ENCODE measurements at regions not wholly inside any gene's neighbourhood (a gene's known extent, or its start where the extent isn't known, plus 50 kb on each side); places are given as distances from the start of the nearest gene placed in this dataset.

DNA sequence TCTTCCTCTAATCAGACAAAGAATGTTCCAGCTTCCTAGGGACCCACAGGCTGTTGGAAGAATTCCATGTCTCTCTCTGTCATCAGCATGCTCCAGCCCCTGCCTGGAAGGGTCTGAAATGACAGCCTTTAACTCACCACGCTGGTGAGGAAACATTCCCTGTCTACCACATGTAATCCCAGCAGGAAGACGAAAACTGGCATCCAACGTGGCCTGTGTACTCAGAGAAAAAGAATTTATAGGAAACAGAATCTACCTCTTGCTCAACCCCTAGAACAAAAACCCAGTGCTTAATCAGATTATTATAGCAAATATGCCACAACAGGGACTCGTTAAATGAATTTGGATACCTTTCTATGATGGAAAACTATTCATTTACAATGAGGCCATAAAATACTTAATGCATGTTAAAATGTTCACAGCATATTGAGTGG lies 147.3 kb upstream of the FOXF1 start:
- TF ChIP-seq NR2C2 (IDR thresholded peaks at IDR 0.05; ENCODE audit: borderline replicate concordance, control insufficient read depth, insufficient read length, low read depth) (no peak), CREB1 (IDR thresholded peaks at IDR 0.05; ENCODE audit: low read depth) (no peak), BRCA1 (IDR thresholded peaks at IDR 0.05; ENCODE audit: low read depth, low read length) (no peak), POLR2AphosphoS2 (IDR thresholded peaks at IDR 0.05; ENCODE audit: low read depth, low read length) (no peak)
- TF ChIP-seq, protein P1, sequence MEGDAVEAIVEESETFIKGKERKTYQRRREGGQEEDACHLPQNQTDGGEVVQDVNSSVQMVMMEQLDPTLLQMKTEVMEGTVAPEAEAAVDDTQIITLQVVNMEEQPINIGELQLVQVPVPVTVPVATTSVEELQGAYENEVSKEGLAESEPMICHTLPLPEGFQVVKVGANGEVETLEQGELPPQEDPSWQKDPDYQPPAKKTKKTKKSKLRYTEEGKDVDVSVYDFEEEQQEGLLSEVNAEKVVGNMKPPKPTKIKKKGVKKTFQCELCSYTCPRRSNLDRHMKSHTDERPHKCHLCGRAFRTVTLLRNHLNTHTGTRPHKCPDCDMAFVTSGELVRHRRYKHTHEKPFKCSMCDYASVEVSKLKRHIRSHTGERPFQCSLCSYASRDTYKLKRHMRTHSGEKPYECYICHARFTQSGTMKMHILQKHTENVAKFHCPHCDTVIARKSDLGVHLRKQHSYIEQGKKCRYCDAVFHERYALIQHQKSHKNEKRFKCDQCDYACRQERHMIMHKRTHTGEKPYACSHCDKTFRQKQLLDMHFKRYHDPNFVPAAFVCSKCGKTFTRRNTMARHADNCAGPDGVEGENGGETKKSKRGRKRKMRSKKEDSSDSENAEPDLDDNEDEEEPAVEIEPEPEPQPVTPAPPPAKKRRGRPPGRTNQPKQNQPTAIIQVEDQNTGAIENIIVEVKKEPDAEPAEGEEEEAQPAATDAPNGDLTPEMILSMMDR (IDR thresholded peaks at IDR 0.05 in 2 of 3, conservative IDR thresholded peaks at IDR 0.05 in 1 of 3; ENCODE audit: control insufficient read depth in 2 of 3, extremely low read depth in 1 of 3, insufficient read depth in 1 of 3, low read depth in 3 of 3, low read length in 3 of 3), result no peak
- TF ChIP-seq, protein P2, sequence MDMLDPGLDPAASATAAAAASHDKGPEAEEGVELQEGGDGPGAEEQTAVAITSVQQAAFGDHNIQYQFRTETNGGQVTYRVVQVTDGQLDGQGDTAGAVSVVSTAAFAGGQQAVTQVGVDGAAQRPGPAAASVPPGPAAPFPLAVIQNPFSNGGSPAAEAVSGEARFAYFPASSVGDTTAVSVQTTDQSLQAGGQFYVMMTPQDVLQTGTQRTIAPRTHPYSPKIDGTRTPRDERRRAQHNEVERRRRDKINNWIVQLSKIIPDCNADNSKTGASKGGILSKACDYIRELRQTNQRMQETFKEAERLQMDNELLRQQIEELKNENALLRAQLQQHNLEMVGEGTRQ (IDR thresholded peaks at IDR 0.05; ENCODE audit: borderline replicate concordance, low read depth, low read length), result no peak

Measured in GM12878 (cell line).